Body of pancreas (tissue), 4 donors: ENCODE measurements at regions not wholly inside any gene's neighbourhood (a gene's known extent, or its start where the extent isn't known, plus 50 kb on each side); places are given as distances from the start of the nearest gene placed in this dataset.

ENCODE experiments used
- CTCF ChIP-seq, 7 experiments: fragments of 450-650 bp in 4 of 7; fragments of 200-600 bp in 3 of 7; sonication (generic) in 3 of 7; IDR thresholded peaks; one replicate each; pipeline ENCODE4 v1.5.1; 2016 to 2019; ENCODE audit warnings: antibody characterized with exemption in 7 of 7
- POLR2A ChIP-seq, 3 donors: fragments of 450-650 bp; IDR thresholded peaks; one replicate each; pipeline ENCODE4 v1.6.1; 2016; ENCODE audit warnings: antibody characterized with exemption in 3 of 3, mild to moderate bottlenecking in 2 of 3

- TF ChIP-seq CTCF (IDR thresholded peaks at IDR 0.05) (no peak), POLR2A (IDR thresholded peaks at IDR 0.05) (no peak)
Measured at GRCh38 chr2:164213916-164214315, 407.4 kb downstream of the GRB14 start.
